ENCODE measurements at regions not wholly inside any gene's neighbourhood (a gene's known extent, or its start where the extent isn't known, plus 50 kb on each side); places are given as distances from the start of the nearest gene placed in this dataset.

DNA sequence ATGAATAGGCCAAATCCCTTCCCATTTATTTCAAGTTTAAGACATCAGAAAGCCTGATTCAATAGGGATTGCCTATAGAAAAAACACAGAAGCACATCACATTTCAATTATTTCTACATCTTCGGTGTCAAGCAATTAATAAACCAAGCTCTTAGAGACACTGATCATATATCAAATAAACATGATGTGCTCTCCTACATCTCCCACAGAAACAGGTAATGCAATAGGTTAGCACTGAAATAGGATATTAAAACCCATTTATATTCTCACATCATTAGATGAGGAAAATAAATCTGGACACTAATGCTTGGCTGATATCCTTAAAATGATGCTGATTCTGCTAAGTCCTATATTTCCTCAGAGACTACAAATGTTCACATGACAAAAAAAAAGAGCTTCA is 364.7 kb downstream of the MBD2 start:
- TF ChIP-seq POLR2AphosphoS5 (IDR thresholded peaks at IDR 0.05; ENCODE audit: insufficient read depth in 1 of 2, low read depth in 1 of 2) (no peak), POLR2A (IDR thresholded peaks at IDR 0.05) (no peak)
